Activated naive CD4-positive, alpha-beta T cell treated with anti-CD3 and anti-CD28 coated beads for 36 hours (primary cell): ENCODE measurements at regions not wholly inside any gene's neighbourhood (a gene's known extent, or its start where the extent isn't known, plus 50 kb on each side); places are given as distances from the start of the nearest gene placed in this dataset.
"Not testable (repeated sequence)": the region's sequence is repeated elsewhere in the genome, so short reads cannot be mapped to it uniquely, and the experiment has no call there.

Source experiments
- CTCF ChIA-PET: fragments of 350-600 bp; sonication (Branson Sonifier 250); formaldehyde crosslinking; loops from one replicate; lab custom pipeline; 2021; ENCODE audit warnings: antibody characterized with exemption; lab: Charles Lee
- DNase-seq: peaks from one replicate; pipeline ENCODE4 v3.0.0-alpha.2; 2020
- H3K27ac Mint-ChIP-seq: one replicate; pipeline ENCODE4 v1.8.0; 2021; ENCODE audit warnings: mild to moderate bottlenecking, mixed read lengths
- H3K27me3 Mint-ChIP-seq: one replicate; pipeline ENCODE4 v1.8.0; 2021; ENCODE audit warnings: low read depth, mixed read lengths
- H3K36me3 Mint-ChIP-seq: one replicate; pipeline ENCODE4 v1.8.0; 2021; ENCODE audit warnings: low read depth, mixed read lengths
- H3K4me1 Mint-ChIP-seq: one replicate; pipeline ENCODE4 v1.8.0; 2021; ENCODE audit warnings: low read depth, mixed read lengths
- H3K4me3 Mint-ChIP-seq: one replicate; pipeline ENCODE4 v1.8.0; 2021; ENCODE audit warnings: mild to moderate bottlenecking, moderate library complexity, mixed read lengths
- H3K9me3 Mint-ChIP-seq: one replicate; pipeline ENCODE4 v1.8.0; 2021; ENCODE audit warnings: mixed read lengths
- intact Hi-C: fragments of 100-400 bp; cut with micrococcal nuclease; formaldehyde crosslinking; loops from one replicate; pipeline ENCODE4 v1.15.1; 2023

DNA sequence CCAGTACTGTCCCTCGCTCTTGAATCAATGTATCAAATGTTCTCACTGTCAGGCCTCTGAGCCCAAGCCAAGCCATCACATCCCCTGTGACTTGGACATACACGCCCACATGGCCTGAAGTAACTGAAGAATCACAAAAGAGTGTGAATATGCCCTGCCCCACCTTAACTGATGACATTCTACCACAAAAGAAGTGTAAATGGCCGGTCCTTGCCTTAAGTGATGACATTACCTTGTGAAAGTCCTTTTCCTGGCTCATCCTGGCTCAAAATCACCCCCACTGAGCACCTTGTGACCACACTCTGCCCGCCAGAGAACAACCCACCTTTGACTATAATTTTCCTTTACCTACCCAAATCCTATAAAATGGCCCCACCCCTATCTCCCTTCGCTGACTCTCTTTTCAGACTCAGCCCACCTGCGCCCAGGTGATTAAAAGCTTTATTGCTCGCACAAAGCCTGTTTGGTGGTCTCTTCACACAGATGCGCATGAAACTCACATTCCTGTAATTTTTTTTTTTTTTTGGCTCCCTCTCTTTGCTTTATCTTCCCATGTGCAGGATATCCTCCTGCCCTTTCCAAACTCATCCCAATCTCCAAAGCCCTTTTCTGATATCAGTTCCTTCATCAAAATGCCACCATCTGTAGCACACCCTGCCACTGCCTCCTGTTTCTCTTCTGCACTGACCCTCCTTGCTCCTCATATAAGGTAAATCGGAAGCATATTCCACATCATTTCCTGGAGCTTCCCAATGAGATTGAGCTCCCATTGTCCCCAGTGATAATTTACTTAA, 255.7 kb upstream of the SPTLC3 start:
- H3K9me3 Mint-ChIP-seq, intact Hi-C loops, H3K27ac Mint-ChIP-seq, H3K27me3 Mint-ChIP-seq, H3K4me3 Mint-ChIP-seq, DNase-seq, H3K36me3 Mint-ChIP-seq, CTCF ChIA-PET, H3K4me1 Mint-ChIP-seq: not testable (repeated sequence)

DNA sequence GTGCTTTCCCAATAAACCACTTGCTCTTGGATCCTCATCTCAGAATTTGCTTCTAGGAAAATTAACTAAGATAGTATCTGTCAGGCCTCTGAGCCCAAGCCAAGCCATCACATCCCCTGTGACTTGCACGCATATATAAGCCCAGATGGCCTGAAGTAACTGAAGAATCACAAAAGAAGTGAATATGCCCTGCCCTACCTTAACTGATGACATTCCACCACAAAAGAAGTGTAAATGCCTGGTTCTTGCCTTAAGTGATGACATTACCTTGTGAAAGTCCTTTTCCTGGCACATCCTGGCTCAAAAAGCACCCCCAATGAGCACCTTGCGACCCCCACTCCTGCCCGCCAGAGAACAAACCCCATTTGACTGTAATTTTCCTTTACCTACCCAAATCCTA, 255.0 kb upstream of the SPTLC3 start:
- H3K27me3 Mint-ChIP-seq, CTCF ChIA-PET, H3K36me3 Mint-ChIP-seq, DNase-seq, H3K4me3 Mint-ChIP-seq, intact Hi-C loops, H3K9me3 Mint-ChIP-seq, H3K27ac Mint-ChIP-seq, H3K4me1 Mint-ChIP-seq: not testable (repeated sequence)

DNA sequence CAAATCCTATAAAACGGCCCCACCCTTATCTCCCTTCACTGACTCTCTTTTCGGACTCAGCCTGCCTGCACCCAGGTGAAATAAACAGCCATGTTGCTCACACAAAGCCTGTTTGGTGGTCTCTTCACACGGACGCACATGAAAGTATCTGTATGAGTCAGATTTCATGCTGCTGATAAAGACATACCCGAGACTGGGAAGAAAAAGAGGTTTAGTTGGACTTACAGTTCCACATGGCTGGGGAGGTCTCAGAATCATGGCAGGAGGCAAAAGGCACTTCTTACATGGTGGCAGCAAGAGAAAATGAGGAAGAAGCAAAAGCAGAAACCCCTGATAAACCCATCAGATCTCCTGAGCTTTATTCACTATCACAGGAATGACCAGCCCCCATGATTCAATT, 249.3 kb upstream of the SPTLC3 start:
- H3K4me3 Mint-ChIP-seq, H3K9me3 Mint-ChIP-seq, intact Hi-C loops, H3K4me1 Mint-ChIP-seq, H3K27me3 Mint-ChIP-seq, DNase-seq, CTCF ChIA-PET, H3K27ac Mint-ChIP-seq, H3K36me3 Mint-ChIP-seq: not testable (repeated sequence)

DNA sequence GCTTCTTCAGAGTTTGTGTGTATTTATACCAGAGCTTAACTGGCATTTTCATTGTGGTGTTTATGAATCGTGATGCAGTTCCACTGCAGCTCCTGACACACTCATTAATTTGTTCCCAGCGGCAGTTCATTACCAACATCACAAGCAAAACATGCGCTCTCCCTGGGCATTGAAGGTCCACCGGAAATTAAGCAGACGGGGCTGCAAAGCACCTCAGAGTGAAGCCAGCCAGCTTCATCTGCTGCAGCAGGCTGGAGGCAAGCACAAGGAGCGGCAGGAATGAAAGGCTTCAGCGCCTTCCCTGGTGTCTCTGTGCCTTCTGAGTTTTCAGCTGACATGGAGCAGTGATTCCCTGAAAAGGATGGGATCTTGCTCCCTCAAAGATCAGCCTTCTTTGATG, 246.0 kb upstream of the SPTLC3 start:
- Mint-ChIP-seq H3K9me3 (no peaks in the 10 kb centered on the region), H3K27me3 (no peaks in the 10 kb centered on the region), H3K4me3 (no peak overlapping the region), H3K27ac (no peak overlapping the region), H3K4me1 (no peaks in the 10 kb centered on the region), H3K36me3 (no peaks in the 10 kb centered on the region)
- intact Hi-C loops, result no loop called here
- DNase-seq, result no peak
- CTCF ChIA-PET, result no interaction called here

DNA sequence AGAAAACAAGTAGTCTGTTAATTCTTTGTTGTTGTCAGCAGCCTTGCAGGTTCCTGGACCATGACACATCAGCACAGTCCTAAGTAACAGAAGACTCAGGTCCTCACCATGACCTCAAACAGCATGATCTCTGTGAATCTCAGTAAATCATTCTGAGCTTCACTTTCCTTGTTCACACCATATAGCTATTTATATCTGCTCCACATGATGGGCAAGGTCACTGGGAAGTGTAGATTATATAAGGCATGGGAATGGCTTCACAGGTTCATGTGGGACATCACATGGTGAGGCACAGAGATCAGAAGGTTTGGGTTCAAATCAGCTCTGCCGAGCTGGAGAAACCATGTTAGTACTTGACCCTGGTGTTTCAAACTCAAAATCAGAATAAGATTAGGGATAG, 245.4 kb upstream of the SPTLC3 start:
- intact Hi-C loops, result no loop called here
- Mint-ChIP-seq H3K9me3 (no peaks in the 10 kb centered on the region), H3K27ac (no peak overlapping the region), H3K36me3 (no peaks in the 10 kb centered on the region), H3K27me3 (no peaks in the 10 kb centered on the region), H3K4me3 (no peak overlapping the region), H3K4me1 (no peaks in the 10 kb centered on the region)
- CTCF ChIA-PET, result no interaction called here
- DNase-seq, result no peak

DNA sequence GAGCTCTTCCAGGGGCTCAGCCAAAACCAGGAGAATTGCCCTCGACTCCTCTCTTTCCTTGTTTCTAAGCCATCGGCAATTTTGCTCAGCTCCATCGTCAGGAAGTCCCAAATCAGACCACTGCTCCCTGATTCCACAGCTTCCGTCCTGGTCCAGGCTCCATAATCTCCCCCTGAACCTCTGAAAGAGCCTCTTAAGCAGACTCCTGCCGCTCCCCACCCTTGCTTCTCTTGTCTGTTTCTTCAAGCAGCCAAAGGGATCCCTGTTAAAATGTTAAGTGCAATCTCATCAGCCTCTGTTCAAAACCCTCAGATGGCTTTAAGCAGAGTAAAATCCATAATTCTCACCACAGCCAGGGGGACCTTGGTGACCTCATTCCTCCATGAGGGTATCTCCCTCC, 244.7 kb upstream of the SPTLC3 start:
- no peak overlapping the region for H3K27ac Mint-ChIP-seq
- CTCF ChIA-PET, result no interaction called here
- DNase-seq, result no peak

DNA sequence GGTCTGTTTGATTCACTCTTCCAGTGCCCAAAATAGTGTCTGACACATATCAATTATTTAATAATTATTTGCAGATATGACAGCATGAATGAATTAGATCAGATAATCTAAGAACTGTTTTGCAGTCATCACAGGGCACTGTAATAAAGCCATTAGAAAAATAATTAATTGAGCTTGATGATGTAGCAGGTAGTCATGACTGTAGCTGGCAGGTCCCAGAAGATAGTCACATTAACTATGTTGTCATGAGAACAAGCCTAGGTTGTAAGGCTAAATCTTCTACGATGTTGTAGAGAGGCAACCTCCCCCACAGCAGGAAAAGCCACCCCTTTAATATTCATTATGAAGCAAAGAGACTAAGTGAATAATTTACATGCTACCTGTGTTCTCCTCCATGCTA, 243.9 kb upstream of the SPTLC3 start:
- no peaks in the 10 kb centered on the region for H3K27me3 Mint-ChIP-seq
- H3K9me3 Mint-ChIP-seq, result no peaks in the 10 kb centered on the region
- H3K4me1 Mint-ChIP-seq, result no peaks in the 10 kb centered on the region
- no peak for DNase-seq
- H3K27ac Mint-ChIP-seq, result no peak overlapping the region
- intact Hi-C loops, result no loop called here
- no peak overlapping the region for H3K4me3 Mint-ChIP-seq
- CTCF ChIA-PET, result no interaction called here
- no peaks in the 10 kb centered on the region for H3K36me3 Mint-ChIP-seq

More for the DNA sequence above, 244.7 kb upstream of the SPTLC3 start:
- intact Hi-C loops, result no loop called here
- H3K4me1 Mint-ChIP-seq, result no peaks in the 10 kb centered on the region
- no peak overlapping the region for H3K4me3 Mint-ChIP-seq
- no peaks in the 10 kb centered on the region for H3K9me3 Mint-ChIP-seq
- no peaks in the 10 kb centered on the region for H3K36me3 Mint-ChIP-seq
- H3K27me3 Mint-ChIP-seq, result no peaks in the 10 kb centered on the region

DNA sequence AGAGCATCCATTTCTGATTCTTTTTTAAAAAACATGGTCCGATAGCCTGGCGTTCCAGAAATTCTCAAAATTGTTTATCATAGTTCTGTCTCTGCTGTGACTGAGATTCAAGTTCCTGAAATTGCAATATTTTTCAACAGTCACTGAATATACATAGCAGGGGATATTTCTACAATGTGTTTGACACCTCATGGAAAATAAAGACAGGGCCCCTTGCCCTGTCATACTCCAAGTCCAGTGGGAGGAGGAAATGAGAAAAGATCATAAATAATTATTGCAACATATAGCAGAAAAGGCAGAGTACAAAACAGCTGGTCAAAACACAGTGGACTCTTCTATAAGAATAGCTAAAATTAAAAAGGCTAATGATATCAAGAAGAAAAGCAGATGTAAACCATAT, 234.8 kb upstream of the SPTLC3 start:
- H3K9me3 Mint-ChIP-seq, result peaks cover 6% of the 10 kb centered on the region
- CTCF ChIA-PET, result no interaction called here
- no peak for DNase-seq
- intact Hi-C loops, result no loop called here
- H3K4me3 Mint-ChIP-seq, result no peak overlapping the region
- H3K27me3 Mint-ChIP-seq, result no peaks in the 10 kb centered on the region
- no peaks in the 10 kb centered on the region for H3K36me3 Mint-ChIP-seq
- H3K4me1 Mint-ChIP-seq, result no peaks in the 10 kb centered on the region
- H3K27ac Mint-ChIP-seq, result no peak overlapping the region

DNA sequence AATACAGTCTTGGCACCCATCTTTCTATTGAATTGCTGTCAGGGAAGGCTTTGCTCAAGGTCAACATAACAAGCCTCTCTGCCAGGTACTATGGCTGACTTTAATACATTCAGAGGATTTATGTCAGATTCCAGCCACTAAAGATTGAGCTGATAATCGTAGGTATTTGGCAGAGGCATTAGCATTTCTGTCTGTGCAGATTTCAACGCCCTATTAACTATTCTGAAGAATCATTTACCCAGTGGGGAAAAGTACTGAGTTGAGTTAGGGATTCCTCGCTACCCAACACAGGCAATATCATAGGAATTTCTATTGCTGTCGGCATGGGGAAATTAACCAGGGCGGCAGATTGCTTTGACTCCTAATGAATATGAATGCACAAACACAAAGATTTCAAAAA, 233.7 kb upstream of the SPTLC3 start:
- no peaks in the 10 kb centered on the region for H3K36me3 Mint-ChIP-seq
- intact Hi-C loops, result no loop called here
- no peaks in the 10 kb centered on the region for H3K4me1 Mint-ChIP-seq
- CTCF ChIA-PET, result no interaction called here
- no peaks in the 10 kb centered on the region for H3K27me3 Mint-ChIP-seq
- DNase-seq, result no peak
- H3K27ac Mint-ChIP-seq, result no peak overlapping the region
- H3K9me3 Mint-ChIP-seq, result peaks cover 6% of the 10 kb centered on the region
- H3K4me3 Mint-ChIP-seq, result no peak overlapping the region

DNA sequence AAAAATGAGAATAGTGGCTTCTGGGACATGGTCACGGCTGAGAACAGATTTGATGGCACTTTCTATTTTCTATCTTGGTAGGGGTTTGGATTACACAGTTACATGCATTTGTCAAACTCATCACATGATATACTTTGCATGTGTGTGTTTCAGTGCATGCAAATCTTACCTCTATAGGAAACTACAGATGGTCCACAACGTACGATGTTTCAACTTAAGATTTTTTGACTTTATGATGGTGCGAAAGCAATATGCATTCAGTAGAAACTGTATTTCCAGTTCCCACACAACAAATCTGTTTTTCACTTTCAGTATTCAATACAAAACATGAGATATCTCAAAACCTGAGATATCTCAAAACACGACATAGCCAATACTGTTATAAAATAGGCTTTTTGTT, 231.8 kb upstream of the SPTLC3 start:
- Mint-ChIP-seq H3K27ac (no peak overlapping the region), H3K4me3 (no peak overlapping the region), H3K36me3 (no peaks in the 10 kb centered on the region), H3K4me1 (no peaks in the 10 kb centered on the region), H3K27me3 (no peaks in the 10 kb centered on the region), H3K9me3 (no peaks in the 10 kb centered on the region)
- intact Hi-C loops, result no loop called here
- DNase-seq, result no peak
- CTCF ChIA-PET, result interaction anchor here (0.6 kb wide), 1 partner anchor 802 kb away, joined by 4 read pairs; no protein-coding TSS in a partner anchor

DNA sequence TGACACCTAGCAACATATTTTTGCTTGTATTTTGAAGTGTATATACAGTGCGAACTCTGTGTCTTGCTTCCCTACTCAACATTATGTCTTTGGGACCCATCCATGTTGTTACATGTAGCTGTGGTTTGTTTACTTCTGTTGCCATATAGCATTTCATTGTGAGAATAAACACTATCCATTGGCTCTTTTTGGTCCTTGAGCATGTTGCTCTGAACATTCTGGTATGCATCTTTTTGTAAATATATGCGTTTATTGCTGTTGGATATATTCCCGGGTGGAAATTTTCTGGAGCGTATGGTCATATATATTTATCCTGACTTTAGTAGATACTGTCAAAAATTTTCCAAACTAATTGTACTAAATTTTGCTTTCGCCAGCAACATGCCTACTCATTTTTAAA, 222.5 kb upstream of the SPTLC3 start:
- CTCF ChIA-PET, result no interaction called here

DNA sequence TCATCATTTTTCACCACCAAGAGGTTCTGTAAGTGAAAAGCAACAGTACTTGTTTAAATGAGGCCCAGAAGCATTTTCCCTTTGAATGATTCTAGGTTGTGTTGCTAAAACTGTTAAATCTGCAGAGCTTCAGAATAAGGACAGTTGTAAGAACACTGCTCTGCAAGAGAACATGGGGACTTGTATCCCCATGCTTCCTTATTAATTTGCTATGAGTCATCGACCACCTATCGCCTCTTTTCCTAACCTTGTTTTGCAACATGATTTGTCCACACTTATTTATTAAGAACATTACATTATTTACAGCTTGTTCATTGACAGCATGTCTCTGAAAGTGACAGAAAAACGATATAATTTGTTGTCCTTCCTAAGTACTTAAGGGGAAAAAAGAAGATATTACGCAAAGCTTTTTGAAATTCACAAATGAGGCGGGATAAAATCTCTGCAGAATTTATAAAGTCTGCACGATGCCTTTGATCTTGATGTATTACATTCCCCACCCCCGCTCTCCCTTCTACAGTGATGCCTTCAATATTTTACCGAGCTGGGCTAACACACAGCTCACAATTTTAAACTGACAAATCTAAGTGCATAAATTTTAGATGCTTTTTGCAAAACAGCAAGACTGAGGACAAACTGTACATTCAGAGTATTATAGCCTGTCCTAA, 220.0 kb upstream of the SPTLC3 start:
- no peak overlapping the region for H3K27ac Mint-ChIP-seq
- DNase-seq, result no peak
- CTCF ChIA-PET, result no interaction called here
- intact Hi-C loops, result no loop called here
- no peak overlapping the region for H3K4me3 Mint-ChIP-seq
- H3K4me1 Mint-ChIP-seq, result no peaks in the 10 kb centered on the region
- H3K36me3 Mint-ChIP-seq, result no peaks in the 10 kb centered on the region
- peaks cover 2% of the 10 kb centered on the region for H3K9me3 Mint-ChIP-seq
- no peaks in the 10 kb centered on the region for H3K27me3 Mint-ChIP-seq

More for the DNA sequence above, 222.5 kb upstream of the SPTLC3 start:
- Mint-ChIP-seq H3K36me3 (no peaks in the 10 kb centered on the region), H3K27me3 (no peaks in the 10 kb centered on the region), H3K27ac (no peak overlapping the region), H3K9me3 (peaks cover 2% of the 10 kb centered on the region), H3K4me1 (no peaks in the 10 kb centered on the region), H3K4me3 (no peak overlapping the region)
- intact Hi-C loops, result no loop called here
- no peak for DNase-seq

DNA sequence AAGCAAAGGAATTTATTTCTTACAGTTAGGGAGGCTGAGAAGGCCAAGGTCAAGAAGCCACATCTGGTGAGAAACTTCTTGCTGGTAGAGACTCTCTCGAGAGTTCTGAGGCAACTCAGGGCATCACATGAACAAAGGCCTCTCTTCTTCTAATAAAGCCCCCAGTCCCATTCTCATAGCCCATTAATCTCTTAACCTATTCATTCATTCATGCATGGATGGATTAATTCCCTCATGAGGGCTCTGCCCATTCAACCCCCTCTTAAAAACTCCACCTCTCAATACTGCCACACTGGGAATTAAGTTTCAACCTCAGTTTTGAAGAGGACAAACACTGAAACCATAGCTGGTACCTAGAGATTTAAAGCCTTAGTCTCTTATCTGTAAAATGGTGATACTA, 217.9 kb upstream of the SPTLC3 start:
- CTCF ChIA-PET, result no interaction called here
- Mint-ChIP-seq H3K4me3 (no peak overlapping the region), H3K27ac (no peak overlapping the region), H3K9me3 (no peaks in the 10 kb centered on the region), H3K27me3 (no peaks in the 10 kb centered on the region), H3K4me1 (no peaks in the 10 kb centered on the region), H3K36me3 (no peaks in the 10 kb centered on the region)
- intact Hi-C loops, result no loop called here
- DNase-seq, result no peak
